T1000 (cell line): ENCODE measurements at regions not wholly inside any gene's neighbourhood (a gene's known extent, or its start where the extent isn't known, plus 50 kb on each side); places are given as distances from the start of the nearest gene placed in this dataset.

Experiments used
- DNase-seq: peaks from one replicate; lab custom pipeline; 2025; ENCODE audit warnings: mixed read lengths; lab: John Stamatoyannopoulos, UW

- DNase-seq: no peak
Measured at GRCh38 chr12:89185181-89185580, 167.1 kb downstream of the DUSP6 start.

- DNase-seq: no peak
Measured at GRCh38 chr12:89183985-89184435, 168.3 kb downstream of the DUSP6 start.

GRCh38 chr12:89181271-89181920 lies 170.9 kb downstream of the DUSP6 start:
- no peak for DNase-seq

- DNase-seq: no peak
Measured at GRCh38 chr12:89180496-89180895, 171.8 kb downstream of the DUSP6 start.

GRCh38 chr12:89179983-89180382 lies 172.3 kb downstream of the DUSP6 start:
- DNase-seq: no peak

GRCh38 chr12:89179245-89179644 lies 173.1 kb downstream of the DUSP6 start:
- DNase-seq: no peak

- DNase-seq: no peak
Measured at GRCh38 chr12:89177802-89178395, 174.4 kb downstream of the DUSP6 start.

- no peak for DNase-seq
Measured at GRCh38 chr12:89176676-89177075, 175.6 kb downstream of the DUSP6 start.

GRCh38 chr12:89173678-89174077 lies 178.6 kb downstream of the DUSP6 start:
- DNase-seq: no peak

GRCh38 chr12:89173096-89173495 lies 179.2 kb downstream of the DUSP6 start:
- no peak for DNase-seq

- DNase-seq: no peak
Measured at GRCh38 chr12:89172224-89172623, 180.1 kb downstream of the DUSP6 start.

GRCh38 chr12:89169321-89169720 lies 183.0 kb downstream of the DUSP6 start:
- no peak for DNase-seq

GRCh38 chr12:89167986-89168385 lies 184.3 kb downstream of the DUSP6 start:
- DNase-seq: no peak

GRCh38 chr12:89166525-89166934 lies 185.8 kb downstream of the DUSP6 start:
- DNase-seq: no peak

GRCh38 chr12:89166121-89166520 lies 186.2 kb downstream of the DUSP6 start:
- DNase-seq: no peak

- no peak for DNase-seq
Measured at GRCh38 chr12:89165703-89166102, 186.6 kb downstream of the DUSP6 start.

GRCh38 chr12:89163918-89164317 lies 188.4 kb downstream of the DUSP6 start:
- DNase-seq: no peak

- DNase-seq: peak; percentile 66
Measured at GRCh38 chr12:89162589-89163261, 189.6 kb downstream of the DUSP6 start.

- no peak for DNase-seq
Measured at GRCh38 chr12:89161557-89161956, 190.7 kb downstream of the DUSP6 start.

GRCh38 chr12:89160716-89161123 lies 191.6 kb downstream of the DUSP6 start:
- DNase-seq: peak; percentile 49

- DNase-seq: no peak
Measured at GRCh38 chr12:89157413-89157812, 194.9 kb downstream of the DUSP6 start.

GRCh38 chr12:89156862-89157262 lies 195.4 kb downstream of the DUSP6 start:
- no peak for DNase-seq

GRCh38 chr12:89156340-89156739 lies 196.0 kb downstream of the DUSP6 start:
- DNase-seq: no peak
